Esophagus muscularis mucosa (tissue), 3 donors: ENCODE measurements at regions not wholly inside any gene's neighbourhood (a gene's known extent, or its start where the extent isn't known, plus 50 kb on each side); places are given as distances from the start of the nearest gene placed in this dataset.

ENCODE experiments used
- POLR2A ChIP-seq: fragments of 450-650 bp; IDR thresholded peaks from one replicate; pipeline ENCODE4 v1.6.1; 2017; ENCODE audit warnings: antibody characterized with exemption, moderate library complexity, mild to moderate bottlenecking, low read depth
- POLR2AphosphoS5 ChIP-seq, 2 donors: sonication (generic); formaldehyde crosslinking; IDR thresholded peaks; one replicate each; pipeline ENCODE4 v1.6.1; 2017; ENCODE audit warnings: antibody characterized with exemption in 2 of 2
- TF ChIP-seq, protein P1 (sequence below), 3 experiments: fragments of 200-600 bp in 2 of 3; fragments of 450-650 bp in 1 of 3; sonication (generic) in 2 of 3; IDR thresholded peaks; one replicate each; pipeline ENCODE4 v1.5.1; 2017 to 2019; ENCODE audit warnings: antibody characterized with exemption in 3 of 3, mild to moderate bottlenecking in 2 of 3, moderate library complexity in 1 of 3

- TF ChIP-seq, protein P1, sequence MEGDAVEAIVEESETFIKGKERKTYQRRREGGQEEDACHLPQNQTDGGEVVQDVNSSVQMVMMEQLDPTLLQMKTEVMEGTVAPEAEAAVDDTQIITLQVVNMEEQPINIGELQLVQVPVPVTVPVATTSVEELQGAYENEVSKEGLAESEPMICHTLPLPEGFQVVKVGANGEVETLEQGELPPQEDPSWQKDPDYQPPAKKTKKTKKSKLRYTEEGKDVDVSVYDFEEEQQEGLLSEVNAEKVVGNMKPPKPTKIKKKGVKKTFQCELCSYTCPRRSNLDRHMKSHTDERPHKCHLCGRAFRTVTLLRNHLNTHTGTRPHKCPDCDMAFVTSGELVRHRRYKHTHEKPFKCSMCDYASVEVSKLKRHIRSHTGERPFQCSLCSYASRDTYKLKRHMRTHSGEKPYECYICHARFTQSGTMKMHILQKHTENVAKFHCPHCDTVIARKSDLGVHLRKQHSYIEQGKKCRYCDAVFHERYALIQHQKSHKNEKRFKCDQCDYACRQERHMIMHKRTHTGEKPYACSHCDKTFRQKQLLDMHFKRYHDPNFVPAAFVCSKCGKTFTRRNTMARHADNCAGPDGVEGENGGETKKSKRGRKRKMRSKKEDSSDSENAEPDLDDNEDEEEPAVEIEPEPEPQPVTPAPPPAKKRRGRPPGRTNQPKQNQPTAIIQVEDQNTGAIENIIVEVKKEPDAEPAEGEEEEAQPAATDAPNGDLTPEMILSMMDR (IDR thresholded peaks at IDR 0.05), result peak in 1 of 3 experiments; percentile 30
- TF ChIP-seq POLR2AphosphoS5 (IDR thresholded peaks at IDR 0.05), result no peak
- TF ChIP-seq POLR2A, result no peak
Observed at GRCh38 chr12:29901585-29901984, 117.8 kb upstream of the TMTC1 start.
